ENCODE measurements at regions not wholly inside any gene's neighbourhood (a gene's known extent, or its start where the extent isn't known, plus 50 kb on each side); places are given as distances from the start of the nearest gene placed in this dataset.

GRCh38 chr16:8373676-8374431, 216.5 kb downstream of the TMEM114 start:
- no peak for DNase-seq

- no peak for DNase-seq
Observed at GRCh38 chr16:8372141-8372540, 218.2 kb downstream of the TMEM114 start.

DNA sequence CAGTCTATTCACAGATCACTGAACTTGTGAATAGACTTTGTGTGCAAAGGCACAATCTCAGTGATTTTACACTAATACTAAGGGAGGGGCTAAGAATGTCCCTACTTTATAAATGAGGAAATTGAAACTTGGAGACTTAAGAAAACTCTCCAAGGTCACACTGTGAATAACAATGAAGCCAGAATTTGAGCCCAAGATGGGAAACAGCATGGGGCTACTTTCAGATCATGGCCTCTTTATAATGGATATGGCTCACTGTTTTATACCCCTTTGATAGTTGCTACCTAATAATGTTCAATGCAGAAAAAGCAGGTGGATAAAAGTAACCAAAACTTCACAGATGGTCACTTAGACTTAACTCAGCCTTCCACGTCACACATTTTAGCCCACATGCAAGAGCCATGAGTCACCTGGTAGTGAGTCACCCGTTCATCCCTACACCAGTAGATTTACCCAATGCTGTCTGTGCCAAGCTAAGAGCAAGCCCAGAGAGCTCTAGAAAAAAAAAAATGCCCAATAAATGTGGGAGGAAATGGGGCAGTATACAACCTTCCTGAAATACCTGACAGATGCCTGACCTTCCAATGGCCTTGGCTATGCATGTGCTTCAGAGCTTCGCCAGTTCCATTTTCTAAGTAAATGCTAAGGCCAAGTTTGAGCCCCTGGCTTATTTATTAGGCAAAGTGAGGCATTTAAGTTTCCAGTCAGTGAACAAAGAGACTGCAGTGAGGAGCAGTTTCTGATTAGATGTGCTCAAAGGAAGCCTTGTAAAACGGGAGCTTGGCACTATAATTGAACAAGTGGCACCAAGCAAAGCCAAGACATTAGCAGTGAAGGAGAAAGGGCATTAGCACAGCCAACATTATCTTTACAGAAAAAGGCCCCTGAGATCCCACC, 219.7 kb downstream of the TMEM114 start:
- no peak for DNase-seq

DNA sequence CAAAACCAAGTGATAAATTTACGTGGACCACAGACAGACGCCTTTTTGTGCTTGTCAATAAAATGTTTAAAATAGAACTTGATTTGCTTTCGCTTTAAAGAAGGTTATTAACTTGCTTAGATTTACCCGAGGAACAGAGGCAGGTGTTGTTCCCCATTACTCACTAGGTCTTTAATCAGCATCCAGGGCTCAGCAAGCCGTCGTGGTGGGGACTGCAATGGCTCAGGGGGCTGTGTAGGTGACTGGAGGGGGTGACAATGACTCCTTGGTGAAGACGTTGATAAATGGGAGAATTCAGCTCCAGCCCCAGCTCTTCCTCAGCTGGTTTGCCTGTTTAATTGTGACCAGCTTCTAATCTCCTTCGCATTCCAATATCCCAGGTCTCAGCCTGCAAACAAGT, 231.4 kb downstream of the TMEM114 start:
- DNase-seq: no peak

GRCh38 chr16:8355675-8356074, 234.6 kb downstream of the TMEM114 start:
- DNase-seq: no peak

DNA sequence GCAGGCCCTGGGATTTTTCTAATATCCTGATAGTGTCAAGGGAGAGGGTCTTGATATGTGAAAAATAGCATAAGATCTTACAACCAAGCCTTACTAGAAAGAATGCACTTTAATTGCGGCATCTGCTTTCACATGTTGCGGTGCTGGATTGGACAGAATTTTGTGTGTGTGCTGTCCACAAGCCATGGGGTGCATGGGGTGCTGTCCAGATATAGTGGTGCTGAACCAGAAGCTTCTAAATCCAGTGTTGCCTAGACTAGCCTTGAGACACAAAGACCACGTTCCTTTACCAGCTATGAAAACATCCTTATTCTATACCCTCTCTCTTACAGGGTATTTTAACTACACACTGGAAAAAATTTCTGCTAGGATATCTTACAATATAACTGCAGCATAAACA, 244.0 kb downstream of the TMEM114 start:
- DNase-seq: no peak

GRCh38 chr16:8342276-8342675, 248.0 kb downstream of the TMEM114 start:
- no peak for DNase-seq

- no peak for DNase-seq
Observed at GRCh38 chr16:8330761-8331160, 259.6 kb downstream of the TMEM114 start.

- no peak for DNase-seq
Observed at GRCh38 chr16:8326232-8326631, 264.1 kb downstream of the TMEM114 start.

- DNase-seq: no peak
Observed at GRCh38 chr16:8323153-8323552, 267.2 kb downstream of the TMEM114 start.

GRCh38 chr16:8320131-8320530, 270.2 kb downstream of the TMEM114 start:
- DNase-seq: no peak

DNA sequence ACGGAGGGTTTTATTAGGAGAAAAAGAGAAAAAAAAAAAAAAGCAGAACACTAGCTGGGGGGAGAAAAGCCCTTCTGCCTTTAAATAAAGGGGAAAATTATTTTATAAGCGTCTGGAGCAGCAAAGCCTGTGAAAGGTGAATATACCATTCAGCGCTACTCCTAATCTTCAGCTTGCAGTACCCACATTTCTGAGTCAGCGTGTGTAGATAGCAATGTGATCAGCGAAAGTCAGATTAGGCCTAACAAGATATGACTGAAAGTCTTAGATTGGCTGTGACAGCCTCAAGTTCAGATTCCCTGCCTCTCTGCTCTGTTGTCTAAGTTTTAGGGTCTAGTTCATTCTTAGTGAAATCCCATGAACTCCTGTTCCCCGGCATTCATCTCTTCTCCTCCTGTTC, 279.5 kb downstream of the TMEM114 start:
- no peak for DNase-seq

GRCh38 chr16:8310323-8310722, 280.0 kb downstream of the TMEM114 start:
- no peak for DNase-seq

DNA sequence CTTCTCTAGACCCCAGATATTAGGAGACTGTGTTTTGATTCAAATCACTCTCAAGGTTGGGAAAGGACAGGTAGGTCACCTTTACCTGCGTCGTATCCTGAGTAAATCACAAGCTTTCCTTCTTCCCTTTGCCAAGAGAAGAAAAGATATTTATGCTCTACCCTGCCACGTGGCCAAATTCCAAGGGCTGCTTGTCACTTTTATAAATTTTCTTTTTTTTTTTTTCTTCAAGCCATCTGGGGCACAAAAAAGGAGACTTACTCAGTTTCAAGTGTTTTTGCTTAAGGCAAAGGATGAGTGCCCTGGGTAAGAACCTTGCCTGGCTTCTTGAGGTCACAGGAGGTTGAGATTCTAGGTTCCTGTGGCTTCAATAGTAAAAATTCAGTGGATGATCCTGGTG, 285.1 kb downstream of the TMEM114 start:
- DNase-seq: no peak

GRCh38 chr16:8299635-8300034, 290.7 kb downstream of the TMEM114 start:
- no peak for DNase-seq

DNA sequence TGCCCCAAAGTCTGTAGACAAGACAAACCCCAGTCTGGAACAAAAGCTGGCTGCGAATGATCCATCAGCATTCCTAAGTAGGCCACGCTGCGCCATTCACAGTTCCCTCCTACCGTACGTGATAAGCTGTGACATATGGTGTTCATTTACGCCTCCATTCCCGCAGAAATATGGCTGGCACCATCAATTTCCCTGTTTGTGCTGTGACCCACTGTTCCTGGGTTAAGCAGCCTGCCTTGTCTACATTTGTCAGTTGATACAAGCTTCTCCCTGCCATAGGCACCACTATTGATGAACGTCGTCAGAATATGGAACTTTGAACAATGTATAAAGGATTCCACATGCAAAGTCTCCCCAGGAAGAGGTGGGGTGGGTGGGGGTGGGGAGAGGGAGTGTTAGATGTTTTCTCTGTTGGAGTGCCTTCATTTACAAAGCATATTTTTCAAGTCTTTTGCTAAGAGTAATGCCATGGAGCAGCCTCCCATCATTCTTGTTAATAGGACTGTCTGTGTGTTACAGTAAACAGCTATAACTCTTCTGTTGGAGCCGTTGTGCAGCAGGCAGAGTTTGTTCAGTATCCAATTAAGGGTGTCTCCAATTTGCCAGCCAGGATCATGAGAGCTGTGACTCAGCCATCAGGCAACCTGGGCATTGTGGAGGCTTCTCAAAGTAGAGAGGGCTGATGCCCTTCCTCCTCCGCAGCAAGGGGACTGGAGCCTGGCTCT, 294.6 kb downstream of the TMEM114 start:
- no peak for DNase-seq

DNA sequence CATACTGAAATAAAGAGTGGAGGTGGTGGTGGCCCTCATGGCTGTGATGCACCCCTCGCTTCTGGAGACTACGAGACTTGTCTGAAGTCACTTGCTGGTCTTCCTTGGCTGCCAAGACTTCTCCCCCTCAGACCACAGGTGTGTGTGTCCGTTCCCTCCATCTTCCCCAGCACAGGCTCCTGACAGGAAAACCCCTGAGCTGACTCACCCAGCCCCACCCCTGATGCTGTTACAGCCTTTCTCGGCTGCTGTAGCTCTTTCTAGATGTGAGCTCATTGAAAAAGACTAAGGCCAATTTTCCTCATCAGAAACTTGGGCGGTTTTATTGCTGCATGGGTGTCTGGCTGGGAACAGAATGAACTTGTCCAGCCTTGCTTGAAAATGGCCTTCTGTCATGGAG, 296.9 kb downstream of the TMEM114 start:
- DNase-seq: no peak

DNA sequence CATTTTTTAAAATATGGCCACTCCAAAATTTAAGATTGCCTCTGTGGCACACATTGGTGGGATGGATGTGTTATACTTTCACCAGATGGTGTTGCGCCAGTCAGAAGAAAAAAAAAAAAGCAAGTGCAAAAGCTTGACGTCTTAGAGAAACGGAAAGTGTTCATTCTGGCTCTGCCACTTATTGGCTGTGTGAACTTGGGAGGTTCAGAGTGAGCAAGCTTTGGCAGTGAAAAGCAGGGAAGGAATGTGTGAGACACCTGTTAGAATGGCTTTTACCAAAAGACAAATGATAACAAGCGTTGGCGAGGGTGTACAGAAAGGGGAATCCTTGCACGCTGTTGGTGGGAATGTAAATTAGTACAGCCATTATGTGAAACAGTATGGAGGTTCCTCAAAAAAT, 298.0 kb downstream of the TMEM114 start:
- no peak for DNase-seq

DNA sequence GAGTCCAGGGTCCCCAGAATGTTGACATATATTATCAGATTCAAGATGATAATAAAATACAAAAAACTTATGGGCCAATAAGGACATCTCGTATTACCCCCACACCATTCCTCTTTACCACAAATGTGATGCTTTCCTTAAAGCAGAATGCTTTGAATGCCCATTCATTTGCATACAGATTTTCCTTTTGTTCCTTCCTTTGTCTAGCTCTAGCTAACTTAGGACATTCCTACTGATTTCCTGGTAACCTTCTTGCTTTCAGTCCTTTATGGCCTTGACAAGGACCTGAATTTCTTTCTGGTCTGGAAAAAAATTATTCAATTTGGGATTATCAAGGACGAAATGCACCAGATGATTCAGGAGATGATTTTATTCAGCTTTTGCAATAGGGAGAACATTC, 304.0 kb downstream of the TMEM114 start:
- no peak for DNase-seq

DNA sequence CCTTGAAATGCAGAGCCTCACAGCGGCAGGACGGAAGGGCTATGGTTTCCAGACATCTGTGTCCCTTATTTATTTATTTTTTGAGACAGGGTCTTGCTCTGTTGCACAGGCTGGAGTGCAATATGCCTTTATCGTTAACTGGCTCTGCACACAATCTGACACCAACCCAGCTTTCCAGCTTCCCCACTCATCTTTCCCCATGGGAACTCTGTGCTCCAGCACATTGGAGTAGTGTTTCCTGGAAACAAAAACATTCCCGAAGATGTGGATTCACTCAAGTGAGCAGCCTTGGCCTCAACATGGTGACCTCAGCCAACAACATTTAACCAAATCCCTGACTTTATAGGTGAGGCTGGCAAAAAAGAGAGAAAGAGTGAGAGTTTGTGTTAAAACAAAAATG, 307.1 kb downstream of the TMEM114 start:
- DNase-seq: no peak

DNA sequence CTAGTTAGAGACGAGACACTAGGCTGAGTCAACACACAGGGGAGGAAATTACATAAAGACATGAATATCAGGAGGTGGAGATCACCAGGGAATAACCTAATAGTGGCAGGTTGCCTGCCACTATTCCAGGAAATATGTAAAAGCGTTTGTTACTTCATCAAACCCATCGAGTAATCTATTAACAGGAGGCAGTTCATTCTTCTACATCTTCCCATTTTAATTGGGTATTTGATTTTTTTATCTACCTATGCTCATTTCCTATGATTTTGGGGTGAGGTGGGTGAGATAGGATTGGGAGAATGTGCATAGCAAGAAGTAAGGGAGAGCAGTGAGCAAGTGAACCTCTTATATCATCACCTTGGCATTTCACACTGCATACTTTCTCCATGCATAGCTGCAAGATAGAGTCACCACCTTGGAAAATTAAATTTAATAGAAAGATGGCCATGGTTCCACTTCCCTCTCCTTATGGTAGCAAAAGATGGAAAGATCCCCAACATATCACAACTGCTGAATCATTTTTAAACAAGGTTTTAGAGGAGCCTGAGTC, 312.2 kb downstream of the TMEM114 start:
- no peak for DNase-seq

- DNase-seq: no peak
Observed at GRCh38 chr16:8271344-8271743, 319.0 kb downstream of the TMEM114 start.

DNA sequence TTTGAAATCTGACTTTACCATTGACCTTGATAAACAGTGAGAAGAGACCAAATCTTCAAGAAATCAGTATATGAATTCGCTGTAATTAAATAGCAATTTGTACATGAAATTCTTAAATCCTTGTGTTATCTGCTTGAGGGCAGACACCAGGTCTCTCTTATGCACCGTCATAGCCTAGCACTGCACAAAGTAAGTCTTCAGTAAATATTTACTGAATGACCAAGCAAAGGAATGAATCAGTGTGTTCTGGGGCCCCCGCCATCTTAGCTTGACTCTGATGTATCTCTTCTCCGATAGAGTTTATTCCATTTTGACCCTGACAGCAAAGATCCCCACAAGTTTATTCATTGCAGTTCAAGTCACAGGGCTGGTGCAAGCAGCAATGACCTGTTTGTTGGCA, 328.0 kb downstream of the TMEM114 start:
- DNase-seq: no peak

All from CD4-positive, alpha-beta T cell treated with Interleukin-4 for 1 hour (primary cell).